Gastrocnemius medialis (tissue), 4 donors: ENCODE measurements at regions not wholly inside any gene's neighbourhood (a gene's known extent, or its start where the extent isn't known, plus 50 kb on each side); places are given as distances from the start of the nearest gene placed in this dataset.

Experiments used
- ATAC-seq, 2 donors: fragments of 150-250 bp; one replicate each; pipeline ENCODE4 v1.9.1; 2016
- DNase-seq, 2 donors: peaks; one replicate each; pipeline ENCODE4 v3.0.0-alpha.2; 2019
- H3K27ac ChIP-seq, 4 donors: fragments of 200-600 bp; sonication (generic); 1 replicate in 1 of 4; 2 replicates in 3 of 4; pipeline ENCODE4 v1.5.1; 2016 to 2018; ENCODE audit warnings: mild to moderate bottlenecking in 2 of 4, moderate library complexity in 1 of 4
- H3K27me3 ChIP-seq, 3 donors: fragments of 200-600 bp; sonication (generic) in 2 of 3; 1 replicate in 1 of 3; 2 replicates in 2 of 3; pipeline versions ENCODE4 v1.5.1 to v1.6.0; 2016 to 2019; ENCODE audit warnings: mild to moderate bottlenecking in 1 of 3, moderate library complexity in 1 of 3
- H3K36me3 ChIP-seq, 2 donors: fragments of 200-600 bp; sonication (generic) in 1 of 2; one replicate each; pipeline ENCODE4 v1.5.1; 2017 to 2018
- H3K4me1 ChIP-seq, 2 donors: fragments of 200-600 bp; sonication (generic) in 1 of 2; one replicate each; pipeline ENCODE4 v1.5.1; 2016 to 2017; ENCODE audit warnings: mild to moderate bottlenecking in 2 of 2
- H3K4me3 ChIP-seq, 4 donors: fragments of 200-600 bp; sonication (generic) in 3 of 4; 1 replicate in 1 of 4; 2 replicates in 3 of 4; pipeline ENCODE4 v1.5.1; 2016 to 2019; ENCODE audit warnings: mild to moderate bottlenecking in 2 of 4
- H3K9me3 ChIP-seq, 3 donors: fragments of 200-600 bp; sonication (generic) in 2 of 3; 1 replicate in 1 of 3; 2 replicates in 2 of 3; pipeline ENCODE4 v1.5.1; 2016 to 2019
- CTCF ChIP-seq, 5 experiments: fragments of 450-650 bp in 3 of 5; fragments of 200-600 bp in 2 of 5; sonication (generic) in 2 of 5; IDR thresholded peaks in 4 of 5; conservative IDR thresholded peaks in 1 of 5; 1 replicate in 4 of 5; 2 replicates in 1 of 5; pipeline ENCODE4 v1.5.1; 2016 to 2019; ENCODE audit warnings: antibody characterized with exemption in 5 of 5, mild to moderate bottlenecking in 3 of 5, moderate library complexity in 3 of 5
- POLR2A ChIP-seq, 2 donors: fragments of 450-650 bp; IDR thresholded peaks; one replicate each; pipeline ENCODE4 v1.6.1; 2017; ENCODE audit warnings: antibody characterized with exemption in 2 of 2, mild to moderate bottlenecking in 2 of 2, moderate library complexity in 2 of 2
- in situ Hi-C, 4 donors: fragments of 200-750 bp; cut with MboI; loops; one replicate each; pipeline versions ENCODE4 v1.15.0 to v1.8.0; 2017; ENCODE audit warnings: low sequenced_read_pairs in 4 of 4
- intact Hi-C: fragments of 100-400 bp; cut with DNase I; formaldehyde crosslinking; loops from one replicate; pipeline ENCODE4 v1.15.1; 2023; ENCODE audit warnings: low total_unique reads

- in situ Hi-C loops: no loop called here
- H3K9me3 ChIP-seq: no peaks in the 10 kb centered on the region
- H3K27me3 ChIP-seq: no peaks in the 10 kb centered on the region
- DNase-seq (no peak), ATAC-seq (no peak)
- no peak for TF ChIP-seq CTCF (IDR thresholded peaks at IDR 0.05 in 4 of 5, conservative IDR thresholded peaks at IDR 0.05 in 1 of 5)
- TF ChIP-seq POLR2A (IDR thresholded peaks at IDR 0.05): no peak
- intact Hi-C loops: no loop called here
- H3K27ac ChIP-seq: no peak overlapping the region
- no peaks in the 10 kb centered on the region for H3K36me3 ChIP-seq
- no peak overlapping the region for H3K4me3 ChIP-seq
- H3K4me1 ChIP-seq: no peaks in the 10 kb centered on the region
These were observed 1733.0 kb downstream of the MRPL39 start for GRCh38 chr21:23874271-23874670.

DNA sequence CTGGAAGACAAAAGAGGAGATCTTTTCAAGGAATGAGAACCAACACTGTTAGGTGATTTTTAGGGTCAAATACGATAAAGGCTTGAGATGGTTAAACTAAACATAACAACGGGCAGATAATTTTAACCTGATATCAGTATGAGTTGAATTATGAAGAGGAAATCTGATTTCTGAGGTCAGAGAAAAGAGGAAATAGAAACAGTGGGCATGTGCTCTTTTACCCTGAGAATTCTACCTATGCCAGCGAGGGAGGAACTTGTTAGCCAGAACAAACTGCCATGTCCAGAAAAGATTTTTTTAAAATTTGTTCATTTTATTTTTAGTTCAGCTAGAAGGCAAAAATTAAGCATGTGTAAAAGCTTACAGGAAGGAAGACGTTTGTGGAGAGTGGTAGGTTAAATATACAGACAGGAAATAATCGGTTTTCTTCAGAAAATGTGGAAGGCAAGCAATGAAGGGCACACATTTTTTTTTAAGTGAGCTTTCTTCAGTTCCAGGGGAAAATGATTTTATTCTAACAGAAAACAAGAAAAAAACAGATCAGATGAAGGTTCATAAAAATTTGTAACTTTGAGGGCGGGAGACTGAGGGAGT lies 1745.3 kb downstream of the MRPL39 start:
- no peak overlapping the region for H3K27ac ChIP-seq
- in situ Hi-C loops: no loop called here

DNA sequence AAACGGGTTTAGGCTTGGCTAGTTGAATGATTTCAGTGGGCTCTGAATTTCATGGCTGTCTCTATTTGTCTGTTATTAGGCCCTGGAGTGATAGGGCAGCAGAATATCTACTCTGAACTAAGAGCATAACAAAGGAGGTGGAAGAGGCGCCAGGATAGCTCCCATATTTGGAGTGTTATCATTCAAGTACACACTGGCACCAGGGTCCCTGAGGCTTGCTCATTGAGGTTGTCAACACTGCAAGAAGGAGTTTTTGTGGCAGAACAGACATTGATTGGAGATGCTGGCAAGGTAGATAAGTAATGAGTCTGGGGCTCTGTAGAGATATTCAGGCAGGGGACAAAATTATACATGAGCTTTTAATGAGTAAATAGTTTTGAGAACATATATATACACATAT lies 1748.4 kb downstream of the MRPL39 start:
- Histone ChIP-seq H3K4me3 (no peak overlapping the region), H3K27ac (no peak overlapping the region), H3K27me3 (no peaks in the 10 kb centered on the region), H3K4me1 (no peaks in the 10 kb centered on the region), H3K9me3 (no peaks in the 10 kb centered on the region), H3K36me3 (no peaks in the 10 kb centered on the region)
- no peak for DNase-seq
- intact Hi-C loops (no loop called here), in situ Hi-C loops (no loop called here)
- TF ChIP-seq CTCF (IDR thresholded peaks at IDR 0.05 in 4 of 5, conservative IDR thresholded peaks at IDR 0.05 in 1 of 5) (no peak), POLR2A (IDR thresholded peaks at IDR 0.05) (no peak)
- ATAC-seq: no peak

More for the DNA sequence above, 1745.3 kb downstream of the MRPL39 start:
- H3K4me3 ChIP-seq: no peak overlapping the region
- DNase-seq (no peak), ATAC-seq (no peak)
- H3K36me3 ChIP-seq: no peaks in the 10 kb centered on the region
- no peaks in the 10 kb centered on the region for H3K9me3 ChIP-seq
- intact Hi-C loops: no loop called here
- TF ChIP-seq CTCF (IDR thresholded peaks at IDR 0.05 in 4 of 5, conservative IDR thresholded peaks at IDR 0.05 in 1 of 5) (no peak), POLR2A (IDR thresholded peaks at IDR 0.05) (no peak)
- H3K27me3 ChIP-seq: no peaks in the 10 kb centered on the region
- H3K4me1 ChIP-seq: no peaks in the 10 kb centered on the region

DNA sequence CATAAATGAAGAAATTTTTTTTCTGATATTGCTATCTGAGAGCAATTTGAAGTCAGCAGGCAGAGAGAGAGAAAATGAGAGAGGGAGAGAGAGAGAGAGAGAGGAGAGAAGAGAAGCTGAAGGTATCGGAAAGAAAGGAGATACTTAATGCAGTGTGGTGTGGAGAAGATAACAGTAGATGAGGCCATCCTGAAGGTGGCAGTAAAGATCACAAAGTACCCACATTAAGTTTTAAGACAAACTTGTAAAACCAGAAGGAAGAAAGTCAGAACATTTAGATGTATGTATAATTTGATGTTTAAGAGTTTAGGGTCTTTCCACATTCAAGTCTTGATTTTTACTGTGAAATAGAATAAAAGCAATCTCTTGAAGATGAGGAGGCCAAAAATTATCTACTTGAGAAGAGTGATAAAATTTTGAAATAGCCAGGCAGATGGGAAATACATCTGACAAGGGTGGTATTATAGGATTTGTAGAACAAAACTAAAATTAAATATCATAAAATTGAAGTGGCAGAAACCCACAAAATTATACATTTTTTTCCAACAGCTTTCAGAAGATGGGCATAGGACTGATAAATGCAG lies 1753.4 kb downstream of the MRPL39 start:
- TF ChIP-seq CTCF (IDR thresholded peaks at IDR 0.05 in 4 of 5, conservative IDR thresholded peaks at IDR 0.05 in 1 of 5) (peak in 1 of 5 experiments; percentile 28), POLR2A (IDR thresholded peaks at IDR 0.05) (no peak)
- H3K27ac ChIP-seq: no peak overlapping the region
- no peaks in the 10 kb centered on the region for H3K27me3 ChIP-seq
- H3K36me3 ChIP-seq: no peaks in the 10 kb centered on the region
- H3K4me1 ChIP-seq: no peaks in the 10 kb centered on the region
- no peak overlapping the region for H3K4me3 ChIP-seq
- in situ Hi-C loops: no loop called here
- ATAC-seq: no peak
- DNase-seq: no peak
- intact Hi-C loops: no loop called here
- no peaks in the 10 kb centered on the region for H3K9me3 ChIP-seq

DNA sequence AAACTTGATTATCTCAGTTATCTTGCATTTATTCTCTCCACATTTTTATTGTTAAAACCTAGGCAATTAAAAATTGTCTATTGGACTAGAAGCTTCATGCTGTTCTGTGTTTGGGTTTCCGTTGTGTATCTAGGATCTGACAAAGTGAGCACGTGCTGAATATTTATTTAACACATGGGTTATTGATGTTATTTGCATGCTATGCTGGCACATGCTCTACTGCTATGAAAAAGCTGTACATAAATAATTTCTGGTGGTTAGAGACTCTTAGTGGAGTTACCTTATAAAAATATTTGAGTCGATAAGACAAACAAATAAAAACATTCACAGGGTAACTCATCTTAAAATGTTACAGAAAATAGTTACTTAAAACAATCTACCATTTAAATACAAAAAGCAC lies 1769.7 kb downstream of the MRPL39 start:
- in situ Hi-C loops: no loop called here

More for the DNA sequence above, 1769.7 kb downstream of the MRPL39 start:
- Histone ChIP-seq H3K4me1 (no peaks in the 10 kb centered on the region), H3K9me3 (no peaks in the 10 kb centered on the region), H3K36me3 (no peaks in the 10 kb centered on the region), H3K27me3 (no peaks in the 10 kb centered on the region), H3K4me3 (no peak overlapping the region), H3K27ac (no peak overlapping the region)
- TF ChIP-seq POLR2A (IDR thresholded peaks at IDR 0.05): no peak
- TF ChIP-seq CTCF (IDR thresholded peaks at IDR 0.05 in 4 of 5, conservative IDR thresholded peaks at IDR 0.05 in 1 of 5): no peak
- DNase-seq (no peak), ATAC-seq (no peak)
- intact Hi-C loops: no loop called here
